GM18499 (cell line): ENCODE measurements at regions not wholly inside any gene's neighbourhood (a gene's known extent, or its start where the extent isn't known, plus 50 kb on each side); places are given as distances from the start of the nearest gene placed in this dataset.
"Not testable (repeated sequence)": the region's sequence is repeated elsewhere in the genome, so short reads cannot be mapped to it uniquely, and the experiment has no call there.

ENCODE experiments used
- ATAC-seq: cut with Tn5 transposase; IDR thresholded peaks from one replicate; pipeline ENCODE4 v1.9.1; 2021; ENCODE audit warnings: moderate number of reproducible peaks; ENCODE audit not compliant: insufficient read depth, unreplicated experiment

DNA sequence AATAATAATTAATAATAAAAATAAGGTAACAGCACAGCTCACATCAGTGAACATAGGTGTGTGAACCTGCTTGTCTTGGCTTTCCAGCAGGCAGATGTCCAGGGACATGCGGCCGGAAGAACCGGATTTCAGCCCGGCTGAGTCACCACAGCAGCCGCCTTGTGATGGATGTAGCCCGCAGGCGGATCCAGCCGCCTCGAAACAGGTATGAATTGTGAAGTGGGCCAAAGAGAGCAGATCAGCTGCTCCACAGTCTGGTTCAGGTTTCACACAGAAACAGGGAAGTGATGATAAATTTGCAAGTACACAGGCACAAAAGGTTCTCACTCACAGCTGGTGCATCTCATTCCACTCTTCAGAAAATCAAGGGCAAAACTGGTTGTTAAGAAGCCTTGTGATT is 55.1 kb downstream of the ID4 start:
- no peak for ATAC-seq

DNA sequence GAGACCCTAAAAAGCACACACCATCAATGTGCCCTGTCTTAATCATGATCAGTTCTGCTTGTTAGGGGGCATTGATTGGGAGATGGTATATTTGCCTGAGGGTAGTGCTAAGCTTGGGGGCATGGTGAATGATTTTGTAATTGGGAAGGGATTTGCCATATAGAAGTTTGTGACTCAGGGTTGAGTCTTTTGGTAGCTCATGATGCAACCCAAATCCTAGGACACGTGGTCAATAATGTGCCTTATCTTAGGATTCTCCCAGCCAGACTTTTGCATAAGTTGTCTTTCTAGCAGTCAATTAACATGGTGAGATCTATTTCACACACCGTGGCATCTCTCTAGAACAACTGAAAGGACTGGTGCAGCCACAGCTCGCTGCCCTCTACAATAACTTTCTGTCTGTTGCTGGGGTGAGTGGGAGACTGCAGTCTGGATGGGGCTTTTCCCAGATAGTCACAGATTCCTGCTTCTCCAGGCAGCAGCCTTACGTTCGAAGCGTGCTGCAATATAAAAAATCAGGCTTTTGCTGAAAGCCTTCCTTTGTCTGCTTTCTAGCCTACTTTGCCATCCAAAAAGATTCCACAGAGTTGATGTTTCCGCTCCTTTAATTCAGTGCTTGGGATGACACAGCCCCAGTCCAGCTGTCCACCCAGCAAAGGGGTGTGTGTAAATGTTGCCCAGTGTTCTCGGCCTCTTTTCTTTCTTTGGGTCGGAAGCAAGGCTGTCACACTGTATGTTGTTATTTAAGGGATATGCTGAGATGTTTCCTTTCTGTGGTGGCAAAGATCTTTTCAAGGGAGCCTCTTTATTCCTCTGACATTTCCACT is 58.9 kb downstream of the ID4 start:
- no peak for ATAC-seq

DNA sequence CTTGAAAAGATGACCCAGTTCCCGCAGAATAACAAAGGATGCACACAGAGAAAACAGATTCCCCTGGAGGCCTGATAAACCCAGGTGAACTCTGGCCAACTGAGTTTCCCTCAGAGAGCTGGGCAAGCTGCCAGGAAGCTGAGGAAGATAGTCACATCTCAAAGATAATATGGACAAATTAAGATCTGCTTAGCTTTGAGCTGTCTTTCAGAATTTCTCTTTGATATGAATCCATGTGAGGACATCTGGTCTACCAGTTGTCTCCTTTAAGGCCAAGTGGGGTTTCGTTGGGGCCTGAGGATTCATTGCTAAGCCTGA is 59.5 kb downstream of the ID4 start:
- ATAC-seq: no peak

DNA sequence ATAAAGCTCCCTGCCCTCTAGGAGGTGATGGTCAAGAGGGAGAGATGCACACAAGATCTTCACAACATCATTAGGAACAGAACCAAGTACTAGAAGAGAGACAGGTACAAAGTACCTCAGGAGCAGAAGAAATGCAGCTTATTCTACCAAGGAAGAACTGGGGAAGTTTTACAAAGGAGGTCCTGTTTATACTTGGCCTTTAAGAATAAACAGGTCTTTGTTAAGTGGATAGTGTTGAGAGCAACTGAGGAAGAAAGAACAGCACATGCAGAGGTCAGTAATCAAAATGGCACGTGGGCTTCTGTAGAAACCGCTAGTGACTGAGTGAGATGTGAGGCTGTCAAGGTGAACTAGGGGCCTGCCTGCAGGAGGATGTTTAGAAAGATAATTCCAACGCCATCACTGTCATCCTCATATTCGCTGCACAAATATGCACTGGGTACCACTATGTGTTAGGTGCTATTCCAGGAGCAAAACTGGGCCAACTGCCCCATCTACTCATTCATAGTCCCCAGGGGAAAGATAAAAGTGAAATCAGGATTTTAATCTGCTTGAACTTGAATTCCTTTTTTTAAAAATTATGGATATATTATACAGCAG is 61.1 kb downstream of the ID4 start:
- no peak for ATAC-seq

DNA sequence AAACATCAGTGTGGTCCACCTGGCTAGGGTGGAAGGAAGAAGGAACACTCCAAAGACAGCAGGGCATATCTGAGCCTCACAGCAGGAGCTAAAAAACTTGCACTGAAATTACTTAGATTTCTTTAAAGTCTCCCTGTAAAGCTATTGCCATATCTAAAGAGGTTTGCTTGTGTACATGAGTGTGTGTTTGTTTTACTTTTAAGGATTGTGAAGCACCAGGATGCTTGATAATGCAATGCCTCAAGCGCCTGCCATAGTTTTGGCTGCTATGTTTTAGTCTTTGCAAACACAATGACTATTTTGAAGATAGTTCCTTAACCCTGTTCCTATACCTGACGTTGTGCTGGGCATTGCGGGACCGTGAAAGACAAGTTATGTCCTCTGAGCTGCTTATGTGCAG is 65.0 kb downstream of the ID4 start:
- no peak for ATAC-seq

DNA sequence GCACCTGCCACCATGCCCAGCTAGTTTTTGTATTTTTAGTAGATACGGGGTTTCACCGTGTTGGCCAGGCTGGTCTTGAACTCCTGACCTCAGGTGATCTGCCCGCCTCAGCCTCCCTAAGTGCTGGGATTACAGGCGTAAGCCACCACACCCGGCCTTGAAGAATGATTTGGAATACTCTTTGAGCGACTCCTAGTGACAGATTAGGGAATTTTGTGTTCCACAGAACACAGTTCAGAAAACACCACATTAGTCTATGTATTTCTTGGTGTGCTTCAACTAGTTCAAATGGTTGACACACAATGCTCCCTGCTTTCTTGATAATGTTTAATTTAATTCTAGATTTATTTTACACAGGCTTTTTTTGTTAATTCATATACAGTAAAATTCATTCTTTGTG is 67.2 kb downstream of the ID4 start:
- not testable (repeated sequence) for ATAC-seq

DNA sequence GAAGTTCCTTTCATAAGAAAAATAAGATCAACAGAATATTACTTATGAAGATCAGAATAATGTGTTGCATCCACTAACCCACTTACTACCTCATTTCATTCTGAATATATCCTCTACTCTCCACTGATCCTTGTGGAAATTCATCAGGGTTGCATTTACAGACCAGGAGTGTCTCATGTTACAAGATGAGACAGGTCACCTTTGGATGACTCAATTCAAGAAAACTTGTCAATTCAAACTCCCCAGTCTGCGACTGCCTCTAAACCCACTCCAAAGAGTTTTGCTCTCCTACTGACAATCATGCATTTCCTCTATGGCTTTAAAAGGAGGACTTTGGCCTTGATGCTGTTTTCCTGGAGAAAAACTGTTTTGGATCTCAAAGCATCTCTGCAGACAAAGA is 68.4 kb downstream of the ID4 start:
- no peak for ATAC-seq

DNA sequence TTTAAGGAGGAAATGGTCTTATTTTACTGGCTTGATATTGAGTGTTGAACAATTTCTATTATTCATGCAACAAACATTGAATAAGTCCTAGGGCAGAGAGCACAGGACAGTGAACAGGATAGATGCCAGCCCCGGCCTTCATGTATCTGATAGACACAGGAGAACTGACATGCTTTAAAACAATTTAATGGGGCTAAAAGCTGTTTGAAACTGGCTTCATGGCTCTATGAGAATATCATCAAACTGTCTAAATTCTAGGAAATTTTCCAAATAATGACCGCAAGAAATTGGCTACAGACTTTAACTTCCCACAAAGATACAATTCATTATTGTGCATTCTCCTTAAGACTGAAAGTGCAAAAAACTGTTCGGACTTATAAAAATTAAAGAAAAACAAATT is 69.0 kb downstream of the ID4 start:
- no peak for ATAC-seq

DNA sequence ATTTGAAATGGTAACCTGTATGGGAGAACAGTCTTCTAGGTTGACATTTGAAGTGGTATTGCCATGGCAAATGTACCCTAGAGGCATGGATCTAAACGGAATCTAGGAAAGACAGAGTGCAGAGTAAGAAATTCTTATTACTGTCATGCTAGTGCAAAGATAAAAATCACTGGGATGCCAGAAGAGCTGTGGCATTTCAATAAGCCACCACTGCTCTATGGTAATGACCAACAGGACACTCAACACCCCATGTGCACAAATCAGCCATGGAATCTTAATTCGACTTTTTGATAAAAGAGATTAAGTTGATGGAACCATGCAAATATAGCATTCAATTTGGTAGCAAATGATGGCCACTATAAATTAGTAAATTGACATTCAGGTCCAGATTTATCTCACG is 74.1 kb downstream of the ID4 start:
- no peak for ATAC-seq

DNA sequence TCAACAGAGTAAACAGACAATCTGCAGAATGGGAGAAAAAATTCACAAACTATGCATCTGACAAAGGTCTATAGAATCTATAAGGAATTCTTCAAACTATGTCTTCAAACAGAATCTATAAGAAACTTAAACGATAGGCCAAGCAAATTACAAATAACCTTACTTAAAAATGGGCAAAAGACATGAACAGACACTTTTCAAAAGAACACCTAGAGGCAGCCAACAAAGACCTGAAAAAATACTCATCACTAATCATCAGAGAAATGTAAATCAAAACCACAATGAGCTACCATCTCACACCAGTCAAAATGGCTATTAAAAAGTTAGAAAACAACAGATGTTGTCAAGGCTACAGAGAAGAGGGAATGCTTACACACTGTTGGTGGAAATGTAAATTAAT is 81.3 kb downstream of the ID4 start:
- no peak for ATAC-seq

DNA sequence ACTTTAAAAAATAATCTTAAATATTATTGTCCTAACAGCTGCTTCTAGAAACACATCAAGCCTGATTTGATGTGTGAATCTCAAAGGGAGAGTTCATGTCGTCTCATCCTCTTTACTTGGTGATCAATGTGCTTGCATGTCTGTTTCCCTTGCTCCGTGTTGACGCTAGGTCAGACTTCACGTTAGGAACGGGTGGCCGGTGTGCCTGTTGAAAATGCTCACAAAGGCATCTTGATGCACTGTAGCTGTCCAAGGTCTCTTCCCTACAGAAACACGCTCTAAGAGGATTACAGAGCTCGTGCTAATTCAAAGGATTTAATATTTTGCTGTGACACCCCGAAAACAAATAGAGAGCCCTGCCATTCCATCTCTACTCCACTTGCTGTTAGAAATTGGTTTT is 84.6 kb downstream of the ID4 start:
- ATAC-seq: no peak

DNA sequence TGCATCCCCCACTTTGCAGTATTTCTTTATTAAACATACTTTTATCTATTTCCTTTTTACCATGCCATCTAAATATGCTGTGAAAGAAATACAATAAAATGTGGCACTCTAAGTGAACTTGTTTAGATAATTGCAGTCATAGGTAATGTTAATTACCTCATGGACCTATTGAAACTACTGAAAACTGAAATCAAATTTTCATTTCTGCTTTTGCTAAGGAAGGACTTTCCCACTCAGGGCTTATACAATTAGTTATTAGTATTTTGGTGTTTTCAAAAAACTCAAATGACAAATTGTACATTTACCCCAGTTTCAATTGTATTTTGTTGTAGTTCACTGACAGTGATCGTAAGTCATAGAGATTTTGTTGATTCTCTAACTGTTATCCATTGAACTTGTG is 88.4 kb downstream of the ID4 start:
- peak; percentile 75 for ATAC-seq

DNA sequence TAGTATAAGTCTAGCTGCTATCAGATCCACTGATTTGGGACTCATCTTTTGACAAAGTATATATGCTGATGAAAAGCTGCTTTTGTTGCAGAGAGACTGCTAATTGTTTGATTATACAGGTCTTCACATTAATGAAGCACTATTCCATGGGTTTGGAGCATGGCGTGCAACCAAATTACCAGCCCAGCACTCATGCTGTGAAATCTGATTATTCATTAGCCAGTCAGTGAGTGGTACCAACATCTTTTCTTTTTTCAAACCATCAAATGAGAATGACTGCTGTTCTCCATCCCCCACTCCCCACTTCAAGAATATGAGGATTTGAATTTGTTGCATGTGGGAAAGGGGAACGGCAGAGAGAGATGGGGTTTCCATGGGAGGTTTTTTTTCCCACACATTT is 91.3 kb downstream of the ID4 start:
- ATAC-seq: no peak

DNA sequence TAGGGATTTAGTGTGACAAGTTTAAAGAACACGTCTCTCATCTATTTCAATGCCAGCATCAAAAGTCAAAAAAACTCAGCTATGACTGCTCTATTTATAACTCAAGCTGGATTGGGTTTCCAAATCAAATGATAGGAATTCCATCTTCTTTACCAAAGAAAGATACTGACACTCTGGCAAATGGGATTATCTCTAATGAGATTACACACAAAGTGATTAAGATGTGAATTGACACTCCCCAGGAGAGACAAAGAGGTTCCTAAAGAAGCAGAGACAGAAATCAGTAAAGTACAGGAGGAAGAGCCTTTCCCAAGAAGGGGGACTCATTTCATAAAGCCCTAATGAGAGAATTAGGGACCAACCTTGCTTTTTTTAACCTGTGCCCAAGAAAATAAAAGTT is 92.1 kb downstream of the ID4 start:
- no peak for ATAC-seq

DNA sequence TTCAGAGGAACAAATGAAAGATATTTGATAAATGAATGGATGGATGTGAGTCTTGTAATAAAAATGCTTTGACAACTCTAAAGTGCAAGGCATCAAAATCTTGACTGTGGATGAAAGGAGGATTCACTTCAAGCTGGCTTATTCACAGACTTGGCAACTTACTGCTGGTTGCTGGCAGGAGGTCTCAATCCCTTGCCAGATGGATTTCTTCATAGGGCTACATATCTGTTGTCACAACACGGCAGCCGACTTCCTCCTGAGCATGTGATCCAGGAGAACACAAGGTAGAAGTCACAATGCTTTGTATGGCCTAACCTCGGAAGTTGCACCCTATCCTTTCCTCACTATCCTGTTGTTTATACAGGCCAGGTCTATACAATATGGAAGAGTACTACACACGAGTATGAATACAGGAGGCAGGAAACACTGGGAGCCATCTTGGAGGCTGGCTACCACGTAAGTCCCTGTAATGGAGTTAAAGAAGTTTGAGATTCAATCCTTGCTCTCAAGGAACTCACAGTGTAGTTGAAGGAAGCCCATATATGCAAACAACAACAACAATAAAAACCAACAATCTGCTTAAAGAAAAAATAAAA is 97.9 kb downstream of the ID4 start:
- no peak for ATAC-seq

DNA sequence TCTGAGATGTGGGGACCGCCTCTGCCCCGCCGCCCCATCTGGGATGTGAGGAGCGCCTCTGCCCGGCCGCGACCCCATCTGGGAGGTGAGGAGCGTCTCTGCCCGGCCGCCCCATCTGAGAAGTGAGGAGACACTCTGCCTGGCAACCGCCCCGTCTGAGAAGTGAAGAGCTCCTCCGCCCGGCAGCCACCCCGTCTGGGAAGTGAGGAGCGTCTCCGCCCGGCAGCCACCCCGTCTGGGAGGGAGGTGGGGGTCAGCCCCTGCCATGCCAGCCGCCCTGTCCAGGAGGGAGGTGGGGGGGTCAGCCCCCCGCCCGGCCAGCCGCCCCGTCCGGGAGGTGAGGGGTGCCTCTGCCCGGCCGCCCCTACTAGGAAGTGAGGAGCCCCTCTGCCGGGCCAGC is 102.2 kb downstream of the ID4 start:
- ATAC-seq: not testable (repeated sequence)

DNA sequence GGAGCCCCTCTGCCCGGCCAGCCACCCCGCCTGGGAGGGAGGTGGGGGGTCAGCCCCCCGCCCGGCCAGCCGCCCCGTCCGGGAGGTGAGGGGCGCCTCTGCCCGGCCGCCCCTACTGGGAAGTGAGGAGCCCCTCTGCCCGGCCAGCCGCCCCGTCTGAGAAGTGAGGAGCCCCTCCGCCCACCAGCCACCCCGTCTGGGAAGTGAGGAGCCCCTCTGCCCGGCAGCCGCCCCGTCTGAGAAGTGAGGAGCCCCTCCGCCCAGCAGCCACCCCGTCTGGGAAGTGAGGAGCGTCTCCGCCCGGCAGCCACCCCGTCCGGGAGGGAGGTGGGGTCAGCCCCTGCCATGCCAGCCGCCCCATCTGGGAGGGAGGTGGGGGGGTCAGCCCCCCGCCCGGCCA is 102.8 kb downstream of the ID4 start:
- not testable (repeated sequence) for ATAC-seq

DNA sequence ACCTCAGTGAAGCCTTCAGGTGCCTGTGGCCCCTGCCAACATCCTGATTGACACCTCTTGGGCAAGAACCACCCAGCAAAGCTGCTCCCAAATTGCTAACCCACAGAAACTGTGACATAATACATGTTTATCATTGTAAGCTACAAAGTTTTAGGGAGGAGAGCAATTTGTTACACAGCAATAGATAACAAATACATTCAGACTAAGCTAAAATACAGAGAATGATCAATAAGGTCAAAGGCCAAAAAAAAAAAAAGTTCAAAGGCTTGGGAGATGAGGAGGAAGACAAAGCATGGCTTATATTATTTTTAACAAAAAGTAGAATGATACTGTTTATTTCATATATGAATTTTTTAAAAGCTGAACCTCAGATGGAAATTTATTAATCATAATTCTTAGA is 105.9 kb downstream of the ID4 start:
- no peak for ATAC-seq

DNA sequence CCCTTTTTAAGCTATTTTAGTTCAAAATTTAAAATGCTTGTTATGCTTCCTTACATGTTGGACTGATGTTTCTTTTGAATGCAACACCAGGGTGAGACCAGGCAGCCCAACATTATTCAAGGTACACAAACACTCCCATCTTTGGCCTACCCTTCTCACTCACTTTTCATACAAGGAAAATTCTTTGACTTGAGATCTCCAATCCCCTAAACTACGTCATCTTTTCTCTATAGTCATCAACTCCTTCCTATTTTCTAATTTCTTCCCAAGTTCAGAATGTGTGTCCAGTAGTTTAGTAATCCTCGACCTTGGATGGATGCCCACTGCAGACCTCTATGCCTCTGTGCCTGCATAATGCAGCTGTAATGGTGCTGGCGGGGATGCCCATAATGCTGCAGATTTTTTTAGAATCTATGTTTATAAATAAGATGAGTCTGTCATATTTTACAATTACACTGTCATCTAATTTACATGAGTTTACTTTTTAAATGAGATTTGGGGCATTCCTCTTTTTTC is 108.7 kb downstream of the ID4 start:
- no peak for ATAC-seq

DNA sequence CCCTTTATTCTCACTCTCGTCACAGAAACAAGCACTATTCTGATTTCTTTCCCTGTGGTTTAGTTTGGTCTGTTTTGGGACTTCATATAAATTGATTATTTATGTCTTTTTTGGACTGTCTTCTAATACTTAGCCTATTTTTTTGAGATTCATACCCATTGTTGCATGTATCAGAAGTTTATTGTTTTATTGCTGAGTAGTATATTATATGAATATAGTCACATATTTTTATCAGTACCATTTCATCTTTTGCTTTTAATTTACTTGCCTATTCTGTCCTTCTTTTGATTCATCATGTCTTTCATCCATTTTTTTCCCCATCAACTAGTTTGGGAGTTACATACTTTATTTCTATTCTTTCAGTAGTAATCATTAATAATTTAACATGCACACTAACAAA is 112.0 kb downstream of the ID4 start:
- no peak for ATAC-seq

DNA sequence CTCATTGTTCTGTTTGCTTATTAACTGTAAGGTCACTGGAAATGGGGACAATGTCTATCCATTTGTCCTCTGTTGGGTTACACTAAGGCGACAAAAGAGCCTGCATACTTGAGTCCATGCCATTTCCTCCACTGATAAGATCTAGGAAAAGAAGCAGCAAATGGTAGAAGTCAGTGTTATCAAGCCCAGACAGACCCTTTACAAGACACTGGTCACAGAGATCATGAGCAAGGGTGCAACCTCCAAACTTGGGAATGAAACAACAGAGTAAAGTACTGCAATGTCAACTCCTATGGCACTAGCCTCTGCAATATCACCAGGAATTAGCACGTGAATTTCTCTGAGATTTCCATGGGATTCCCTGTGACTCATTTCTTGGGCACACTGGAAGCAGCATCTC is 126.9 kb downstream of the ID4 start:
- no peak for ATAC-seq

DNA sequence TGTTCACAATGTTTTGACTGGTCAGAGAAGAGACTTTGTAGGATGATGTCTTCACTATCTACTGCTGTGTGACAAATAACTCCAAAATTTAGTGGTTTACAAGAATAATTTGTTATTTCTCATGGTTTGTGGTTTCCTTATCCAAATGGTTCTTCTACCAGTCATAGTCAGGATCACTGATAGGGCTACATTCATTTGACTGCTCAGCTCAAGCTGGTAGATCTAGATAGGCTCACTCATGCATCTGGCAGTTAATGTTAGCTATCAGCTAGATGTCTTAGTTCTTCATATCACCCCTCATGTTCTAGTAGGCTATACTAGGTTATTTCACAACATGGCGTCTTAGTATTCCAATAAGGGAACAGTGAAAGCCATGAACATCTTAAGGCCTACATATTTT is 131.0 kb downstream of the ID4 start:
- ATAC-seq: no peak
